Upper lobe of left lung (tissue), 6 donors: ENCODE measurements at regions not wholly inside any gene's neighbourhood (a gene's known extent, or its start where the extent isn't known, plus 50 kb on each side); places are given as distances from the start of the nearest gene placed in this dataset.

Experiments used
- ATAC-seq, 2 donors: fragments of 200-7000 bp; cut with Tn5 transposase; one replicate each; pipeline ENCODE4 v1.9.1; 2022; ENCODE audit warnings: mild to moderate bottlenecking in 2 of 2, moderate library complexity in 2 of 2; ENCODE audit not compliant: low FRiP score in 2 of 2
- DNase-seq, 2 donors: peaks; one replicate each; pipeline ENCODE4 v3.0.0-alpha.2; 2019 to 2020
- H3K27ac ChIP-seq, 4 donors: fragments of 200-600 bp; sonication (generic); one replicate each; pipeline ENCODE4 v1.5.1; 2016 to 2019
- H3K27me3 ChIP-seq, 4 donors: fragments of 200-600 bp; sonication (generic); one replicate each; pipeline ENCODE4 v1.5.1; 2017 to 2019
- H3K36me3 ChIP-seq, 4 donors: fragments of 200-600 bp; sonication (generic); one replicate each; pipeline ENCODE4 v1.5.1; 2016 to 2019
- H3K4me1 ChIP-seq, 4 donors: fragments of 200-600 bp; sonication (generic); one replicate each; pipeline ENCODE4 v1.5.1; 2018 to 2019
- H3K4me3 ChIP-seq, 4 donors: fragments of 200-600 bp; sonication (generic); one replicate each; pipeline ENCODE4 v1.5.1; 2017 to 2019; ENCODE audit warnings: mild to moderate bottlenecking in 2 of 4, moderate library complexity in 1 of 4
- H3K9me3 ChIP-seq, 4 donors: fragments of 200-600 bp; sonication (generic); one replicate each; pipeline ENCODE4 v1.5.1; 2018 to 2019
- CTCF ChIP-seq, 6 experiments: fragments of 450-650 bp in 4 of 6; fragments of 200-600 bp in 2 of 6; sonication (generic) in 2 of 6; IDR thresholded peaks; one replicate each; pipeline ENCODE4 v1.5.1; 2016 to 2019; ENCODE audit warnings: antibody characterized with exemption in 6 of 6
- EP300 ChIP-seq, 4 donors: sonication (generic); formaldehyde crosslinking; IDR thresholded peaks; one replicate each; pipeline ENCODE4 v1.5.1; 2017; ENCODE audit warnings: antibody characterized with exemption in 4 of 4, control low read depth in 2 of 4
- POLR2A ChIP-seq, 4 donors: fragments of 450-650 bp; IDR thresholded peaks; one replicate each; pipeline ENCODE4 v1.5.1; 2016 to 2017; ENCODE audit warnings: antibody characterized with exemption in 4 of 4, mild to moderate bottlenecking in 2 of 4
- POLR2AphosphoS5 ChIP-seq, 2 donors: sonication (generic); formaldehyde crosslinking; IDR thresholded peaks; one replicate each; pipeline ENCODE4 v1.5.1; 2017; ENCODE audit warnings: antibody characterized with exemption in 2 of 2
- WGBS, 2 donors: methylation state at CpG; one replicate each; pipeline ENCODE4 v1.1.5; 2017 to 2018; 5-methylcytosine and 5-hydroxymethylcytosine counted together
- donor health status: DM: no; HTN: no; CAD: no; lungs with moderate emphysema.
- donor health status: DM: no; HTN: yes; CAD: no; lungs with severe emphysema.

GRCh38 chr15:53843166-53843565 is 83.7 kb upstream of the WDR72 start:
- H3K27me3 ChIP-seq: no peaks in the 10 kb centered on the region
- 84 to 91% methylated on average over 2 of the region's 2 CpGs for WGBS, 2 donors
- no peak overlapping the region for H3K27ac ChIP-seq

GRCh38 chr15:53841651-53842050 is 82.2 kb upstream of the WDR72 start:
- no peak for ATAC-seq
- H3K4me1 ChIP-seq: peaks cover 0 to 5% (median 0%) of the 10 kb centered on the region in 4 donors

More at GRCh38 chr15:53843166-53843565, 83.7 kb upstream of the WDR72 start:
- H3K9me3 ChIP-seq: peaks cover 0 to 2% (median 0%) of the 10 kb centered on the region in 4 donors
- TF ChIP-seq POLR2AphosphoS5 (IDR thresholded peaks at IDR 0.05) (no peak), EP300 (IDR thresholded peaks at IDR 0.05) (no peak), POLR2A (IDR thresholded peaks at IDR 0.05) (no peak), CTCF (IDR thresholded peaks at IDR 0.05) (no peak)
- DNase-seq (no peak), ATAC-seq (no peak)
- no peak overlapping the region for H3K4me3 ChIP-seq
- no peaks in the 10 kb centered on the region for H3K4me1 ChIP-seq
- H3K36me3 ChIP-seq: no peaks in the 10 kb centered on the region

GRCh38 chr15:53840681-53841080 is 81.2 kb upstream of the WDR72 start:
- no peak overlapping the region for H3K4me3 ChIP-seq
- no peak for TF ChIP-seq POLR2A (IDR thresholded peaks at IDR 0.05)
- no peak for TF ChIP-seq EP300 (IDR thresholded peaks at IDR 0.05)
- TF ChIP-seq POLR2AphosphoS5 (IDR thresholded peaks at IDR 0.05): no peak
- TF ChIP-seq CTCF (IDR thresholded peaks at IDR 0.05): no peak
- no peak overlapping the region for H3K27ac ChIP-seq
- no peaks in the 10 kb centered on the region for H3K9me3 ChIP-seq
- ATAC-seq (no peak), DNase-seq (no peak)
- H3K4me1 ChIP-seq: peaks cover 0 to 5% (median 0%) of the 10 kb centered on the region in 4 donors
- no peaks in the 10 kb centered on the region for H3K36me3 ChIP-seq
- no peaks in the 10 kb centered on the region for H3K27me3 ChIP-seq
- 93 to 94% methylated on average over 2 of the region's 2 CpGs for WGBS, 2 donors

More at GRCh38 chr15:53841651-53842050, 82.2 kb upstream of the WDR72 start:
- TF ChIP-seq POLR2A (IDR thresholded peaks at IDR 0.05) (no peak), POLR2AphosphoS5 (IDR thresholded peaks at IDR 0.05) (no peak), EP300 (IDR thresholded peaks at IDR 0.05) (no peak), CTCF (IDR thresholded peaks at IDR 0.05) (no peak)
- Histone ChIP-seq H3K4me3 (no peak overlapping the region), H3K27me3 (no peaks in the 10 kb centered on the region), H3K36me3 (no peaks in the 10 kb centered on the region), H3K9me3 (no peaks in the 10 kb centered on the region), H3K27ac (no peak overlapping the region)
- no peak for DNase-seq
- 0% methylated on average over 1 of the region's 1 CpG for WGBS, 2 donors

- DNase-seq (peak in 1 of 2 donors; percentile 81), ATAC-seq (peak; percentile 32 to 88)
- H3K4me3 ChIP-seq: no peak overlapping the region
- no peaks in the 10 kb centered on the region for H3K27me3 ChIP-seq
- 49 to 52% methylated on average over 3 of the region's 3 CpGs for WGBS, 2 donors
- no peak for TF ChIP-seq POLR2AphosphoS5 (IDR thresholded peaks at IDR 0.05)
- H3K27ac ChIP-seq: no peak overlapping the region
- H3K36me3 ChIP-seq: no peaks in the 10 kb centered on the region
- peaks cover 0 to 10% (median 1%) of the 10 kb centered on the region in 4 donors for H3K4me1 ChIP-seq
- H3K9me3 ChIP-seq: no peaks in the 10 kb centered on the region
Measured at GRCh38 chr15:53837263-53837662, 77.8 kb upstream of the WDR72 start.

- 37 to 46% methylated on average over 4 of the region's 4 CpGs for WGBS, 2 donors
- DNase-seq: peak in 1 of 2 donors; percentile 25
- Histone ChIP-seq H3K27me3 (no peaks in the 10 kb centered on the region), H3K4me3 (no peak overlapping the region), H3K9me3 (no peaks in the 10 kb centered on the region), H3K4me1 (peaks cover 0 to 10% (median 1%) of the 10 kb centered on the region in 4 donors), H3K27ac (no peak overlapping the region), H3K36me3 (no peaks in the 10 kb centered on the region)
- TF ChIP-seq POLR2AphosphoS5 (IDR thresholded peaks at IDR 0.05) (no peak), CTCF (IDR thresholded peaks at IDR 0.05) (no peak), POLR2A (IDR thresholded peaks at IDR 0.05) (no peak), EP300 (IDR thresholded peaks at IDR 0.05) (no peak)
- peak in 1 of 2 donors; percentile 62 for ATAC-seq
Measured at GRCh38 chr15:53836618-53837017, 77.2 kb upstream of the WDR72 start.
